ENCODE measurements at regions not wholly inside any gene's neighbourhood (a gene's known extent, or its start where the extent isn't known, plus 50 kb on each side); places are given as distances from the start of the nearest gene placed in this dataset.
"Not testable (repeated sequence)": the region's sequence is repeated elsewhere in the genome, so short reads cannot be mapped to it uniquely, and the experiment has no call there.

GRCh38 chr6:121695329-121695728, 259.9 kb downstream of the GJA1 start:
- FAIRE-seq = no peak

GRCh38 chr6:121697921-121698320, 262.5 kb downstream of the GJA1 start:
- no peak for FAIRE-seq

GRCh38 chr6:121698617-121699016, 263.2 kb downstream of the GJA1 start:
- FAIRE-seq = no peak

GRCh38 chr6:121703129-121703528, 267.7 kb downstream of the GJA1 start:
- FAIRE-seq = not testable (repeated sequence)

GRCh38 chr6:121711472-121711871, 276.0 kb downstream of the GJA1 start:
- no peak for FAIRE-seq

DNA sequence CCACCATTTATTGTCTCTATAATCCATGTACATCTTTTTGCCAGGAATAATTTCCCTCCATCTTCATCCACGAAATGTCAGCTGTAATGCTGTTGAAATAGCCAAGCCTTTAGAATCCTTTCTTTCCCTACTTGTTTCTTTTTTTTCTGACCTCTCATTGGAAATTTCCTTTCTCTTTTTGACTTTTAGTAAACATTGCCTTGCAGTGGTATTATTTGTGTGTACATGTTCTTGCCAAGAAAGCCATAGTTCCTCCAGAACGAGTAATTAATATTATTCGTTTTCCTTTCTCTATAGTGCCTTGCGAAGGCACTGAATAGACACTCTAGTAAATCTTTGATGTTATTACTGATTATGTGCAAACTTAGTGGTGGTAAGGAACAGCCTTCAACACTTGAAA, 282.2 kb downstream of the GJA1 start:
- no peak for FAIRE-seq

GRCh38 chr6:121720867-121721266, 285.4 kb downstream of the GJA1 start:
- FAIRE-seq = not testable (repeated sequence)

GRCh38 chr6:121723623-121724022, 288.2 kb downstream of the GJA1 start:
- no peak for FAIRE-seq

- no peak for FAIRE-seq
Observed at GRCh38 chr6:121724576-121724975, 289.1 kb downstream of the GJA1 start.

- no peak for FAIRE-seq
Observed at GRCh38 chr6:121726596-121726995, 291.1 kb downstream of the GJA1 start.

- FAIRE-seq = no peak
Observed at GRCh38 chr6:121730616-121731015, 295.2 kb downstream of the GJA1 start.

DNA sequence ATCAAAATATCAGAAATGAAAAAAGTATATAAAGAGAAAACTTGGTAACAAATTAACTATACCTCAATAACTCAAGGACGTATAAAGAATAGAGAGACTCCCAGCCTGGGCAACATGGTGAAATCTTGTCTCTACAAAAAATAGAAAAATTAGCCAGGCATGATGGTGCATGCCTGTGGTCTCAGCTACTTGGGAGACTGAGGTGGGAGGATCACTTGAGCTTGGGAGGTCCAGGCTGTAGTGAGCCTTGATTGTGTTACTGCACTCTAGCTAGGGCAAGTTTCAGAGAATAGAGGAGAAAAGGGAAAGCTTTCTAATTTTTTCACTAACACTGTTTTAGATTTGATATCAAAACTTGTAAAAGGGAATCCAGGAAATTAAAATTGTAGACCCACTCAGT, 295.9 kb downstream of the GJA1 start:
- FAIRE-seq = no peak

- FAIRE-seq = no peak
Observed at GRCh38 chr6:121732641-121733040, 297.2 kb downstream of the GJA1 start.

- no peak for FAIRE-seq
Observed at GRCh38 chr6:121733234-121733633, 297.8 kb downstream of the GJA1 start.

GRCh38 chr6:121740188-121740587, 304.7 kb downstream of the GJA1 start:
- FAIRE-seq = not testable (repeated sequence)

DNA sequence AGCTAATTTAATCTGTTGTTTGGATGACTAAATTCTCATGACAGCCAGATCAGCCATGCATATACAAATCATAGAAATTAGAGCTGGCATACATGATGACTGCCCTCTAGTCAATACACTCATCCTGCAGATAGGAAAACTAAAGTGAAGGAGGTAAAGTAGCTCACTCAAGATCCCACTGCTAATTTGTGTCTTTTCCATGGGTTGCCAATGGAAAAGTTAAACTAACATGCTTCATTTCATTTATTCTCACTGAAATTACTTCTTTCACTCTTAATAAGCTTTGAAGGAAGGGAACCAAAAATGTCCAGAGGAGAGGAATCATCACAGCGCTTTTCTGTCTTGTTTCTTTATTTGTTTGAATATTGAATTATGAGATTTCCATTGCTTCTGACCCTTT, 308.2 kb downstream of the GJA1 start:
- FAIRE-seq = no peak

DNA sequence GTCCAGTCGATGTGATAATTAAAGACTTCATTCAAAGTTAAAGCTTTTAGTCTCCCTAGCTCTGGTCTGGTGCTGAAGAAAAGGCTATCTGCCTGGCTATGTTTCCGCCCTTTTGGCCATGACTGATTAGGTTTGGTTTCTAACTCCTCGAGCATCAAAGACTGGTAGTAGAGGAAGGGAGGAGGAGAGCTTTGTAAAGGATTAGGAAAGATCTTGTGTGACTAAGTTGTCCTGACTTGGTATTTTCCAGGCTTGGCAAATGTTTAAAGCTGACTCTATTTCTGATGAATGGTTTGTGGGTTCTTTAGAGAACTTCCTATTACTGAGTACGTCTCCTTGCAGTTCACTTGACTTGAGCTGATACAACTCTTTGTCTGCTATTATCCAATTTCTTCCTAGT, 312.9 kb downstream of the GJA1 start:
- FAIRE-seq = no peak

DNA sequence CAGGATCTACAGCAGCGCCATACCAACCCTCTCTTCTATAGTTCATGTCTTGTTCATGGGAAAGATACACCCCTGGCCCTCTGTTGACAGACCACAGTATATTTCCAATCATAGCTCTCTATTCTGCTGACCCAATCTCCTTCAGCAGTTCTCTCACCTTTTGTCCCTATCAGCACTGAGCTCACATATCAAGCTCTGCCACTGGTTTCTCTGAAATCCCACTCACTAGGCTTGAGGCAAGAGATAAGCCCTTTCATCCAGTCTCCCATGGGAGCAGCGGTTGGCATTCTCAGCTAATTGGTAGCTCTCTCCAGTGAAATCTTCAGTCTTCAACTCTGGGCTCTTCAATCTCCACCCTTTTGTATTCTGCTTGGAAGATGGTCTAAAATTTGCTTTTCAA, 313.4 kb downstream of the GJA1 start:
- FAIRE-seq = no peak

- FAIRE-seq = no peak
Observed at GRCh38 chr6:121755485-121755884, 320.0 kb downstream of the GJA1 start.

DNA sequence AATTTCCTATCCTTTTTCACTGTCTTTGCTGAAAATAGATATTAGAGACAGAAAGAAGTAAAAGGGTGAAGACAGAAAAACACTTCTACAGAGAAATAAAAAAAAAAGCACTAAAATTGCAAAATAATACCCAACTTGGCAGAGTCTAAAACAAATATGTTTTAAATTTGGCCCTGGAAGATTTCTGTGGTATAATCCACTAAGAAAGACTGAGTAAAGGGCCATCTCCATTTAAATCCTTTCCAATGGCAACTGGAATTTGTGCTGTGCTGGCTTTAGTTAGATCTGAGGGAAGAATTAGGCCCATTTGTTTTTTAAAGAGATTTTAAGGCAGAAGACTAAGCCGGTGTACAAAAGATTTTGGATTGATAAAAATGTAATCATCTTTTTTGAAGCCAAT, 321.2 kb downstream of the GJA1 start:
- FAIRE-seq = no peak

DNA sequence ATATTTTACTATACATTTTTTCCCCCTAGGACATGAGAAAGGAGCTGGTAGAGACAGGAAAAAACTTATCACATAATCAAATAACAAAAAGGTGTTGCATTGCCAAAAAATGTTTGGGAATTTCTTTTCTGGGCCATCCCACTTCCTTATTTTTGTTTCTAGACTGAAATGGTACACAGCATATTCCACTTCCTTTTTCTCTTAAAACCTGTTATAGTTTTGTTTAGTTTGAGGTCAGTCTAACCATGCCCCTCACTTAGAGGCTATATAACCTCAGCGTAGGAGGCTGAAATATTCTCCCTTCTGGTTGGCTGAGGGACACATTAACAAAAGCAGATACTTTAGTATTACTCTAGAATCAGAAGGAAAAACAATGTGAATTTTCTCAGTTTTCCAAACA, 323.9 kb downstream of the GJA1 start:
- FAIRE-seq = no peak

GRCh38 chr6:121760191-121760590, 324.7 kb downstream of the GJA1 start:
- FAIRE-seq = no peak

DNA sequence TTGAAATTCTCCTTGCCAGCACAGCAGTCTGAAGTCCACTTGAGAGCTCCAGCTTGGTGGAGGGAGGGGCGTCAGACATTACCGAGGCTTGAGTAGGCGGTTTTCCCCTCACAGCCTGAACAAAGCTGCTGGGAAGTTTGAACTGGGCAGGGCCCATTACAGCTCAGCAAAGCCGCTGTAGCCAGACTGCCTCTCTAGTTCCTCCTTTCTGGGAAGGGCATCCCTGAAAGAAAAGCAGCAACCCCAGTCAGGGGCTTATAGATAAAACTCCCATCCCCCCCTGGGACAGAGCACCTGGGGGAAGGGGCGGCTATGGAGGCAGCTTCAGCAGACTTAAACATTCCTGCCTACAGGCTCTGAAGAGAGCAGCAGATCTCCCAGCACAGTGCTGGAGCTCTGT, 325.3 kb downstream of the GJA1 start:
- no peak for FAIRE-seq

GRCh38 chr6:121764493-121764892, 329.0 kb downstream of the GJA1 start:
- FAIRE-seq = no peak

GRCh38 chr6:121765060-121765459, 329.6 kb downstream of the GJA1 start:
- FAIRE-seq = no peak

DNA sequence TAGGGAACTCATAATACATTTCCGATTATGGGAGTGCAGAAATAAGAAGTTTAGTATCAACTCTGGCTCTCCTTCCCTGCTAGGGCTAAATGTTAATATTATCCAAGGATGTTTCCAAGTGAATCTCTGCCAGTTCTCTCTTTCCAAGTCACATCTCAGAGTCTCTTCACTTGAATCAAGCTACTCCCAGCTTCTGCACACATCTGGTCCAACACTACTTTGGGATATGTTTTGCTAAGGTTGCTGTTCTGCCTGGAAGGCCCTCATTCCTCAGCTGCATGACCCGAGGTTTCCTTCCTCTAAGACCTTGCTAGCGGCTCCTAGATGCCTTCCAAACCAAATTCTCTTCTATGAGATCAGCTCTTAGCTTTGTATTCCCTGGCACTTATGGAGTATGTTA, 331.8 kb downstream of the GJA1 start:
- FAIRE-seq = no peak

Data from G401.6 (cell line).